ENCODE measurements at regions not wholly inside any gene's neighbourhood (a gene's known extent, or its start where the extent isn't known, plus 50 kb on each side); places are given as distances from the start of the nearest gene placed in this dataset.

DNA sequence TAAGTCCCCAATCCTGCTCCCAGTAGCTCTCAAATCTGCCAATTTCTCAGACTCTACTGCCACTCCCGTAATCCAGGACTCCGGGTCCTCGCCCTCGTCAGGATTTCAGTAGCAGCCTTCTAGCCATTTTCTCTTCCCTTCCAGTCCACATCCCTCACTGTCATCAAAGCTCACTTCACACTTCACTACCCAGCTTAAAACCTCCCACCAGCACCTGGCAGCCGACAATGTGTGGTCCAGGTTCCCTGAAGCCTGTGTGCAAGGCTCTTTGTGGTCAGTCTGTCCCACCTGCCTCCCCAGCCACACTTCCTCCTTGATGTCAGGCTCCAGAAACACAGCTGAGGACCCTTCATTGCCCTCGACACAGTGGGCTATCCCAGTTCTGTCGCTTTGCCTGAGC lies 304.5 kb upstream of the ROPN1 start:
- TF ChIP-seq POLR2A (IDR thresholded peaks at IDR 0.05), result no peak
- TF ChIP-seq, protein P1, sequence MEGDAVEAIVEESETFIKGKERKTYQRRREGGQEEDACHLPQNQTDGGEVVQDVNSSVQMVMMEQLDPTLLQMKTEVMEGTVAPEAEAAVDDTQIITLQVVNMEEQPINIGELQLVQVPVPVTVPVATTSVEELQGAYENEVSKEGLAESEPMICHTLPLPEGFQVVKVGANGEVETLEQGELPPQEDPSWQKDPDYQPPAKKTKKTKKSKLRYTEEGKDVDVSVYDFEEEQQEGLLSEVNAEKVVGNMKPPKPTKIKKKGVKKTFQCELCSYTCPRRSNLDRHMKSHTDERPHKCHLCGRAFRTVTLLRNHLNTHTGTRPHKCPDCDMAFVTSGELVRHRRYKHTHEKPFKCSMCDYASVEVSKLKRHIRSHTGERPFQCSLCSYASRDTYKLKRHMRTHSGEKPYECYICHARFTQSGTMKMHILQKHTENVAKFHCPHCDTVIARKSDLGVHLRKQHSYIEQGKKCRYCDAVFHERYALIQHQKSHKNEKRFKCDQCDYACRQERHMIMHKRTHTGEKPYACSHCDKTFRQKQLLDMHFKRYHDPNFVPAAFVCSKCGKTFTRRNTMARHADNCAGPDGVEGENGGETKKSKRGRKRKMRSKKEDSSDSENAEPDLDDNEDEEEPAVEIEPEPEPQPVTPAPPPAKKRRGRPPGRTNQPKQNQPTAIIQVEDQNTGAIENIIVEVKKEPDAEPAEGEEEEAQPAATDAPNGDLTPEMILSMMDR (IDR thresholded peaks at IDR 0.05), result no peak
